ENCODE measurements at regions not wholly inside any gene's neighbourhood (a gene's known extent, or its start where the extent isn't known, plus 50 kb on each side); places are given as distances from the start of the nearest gene placed in this dataset.

DNA sequence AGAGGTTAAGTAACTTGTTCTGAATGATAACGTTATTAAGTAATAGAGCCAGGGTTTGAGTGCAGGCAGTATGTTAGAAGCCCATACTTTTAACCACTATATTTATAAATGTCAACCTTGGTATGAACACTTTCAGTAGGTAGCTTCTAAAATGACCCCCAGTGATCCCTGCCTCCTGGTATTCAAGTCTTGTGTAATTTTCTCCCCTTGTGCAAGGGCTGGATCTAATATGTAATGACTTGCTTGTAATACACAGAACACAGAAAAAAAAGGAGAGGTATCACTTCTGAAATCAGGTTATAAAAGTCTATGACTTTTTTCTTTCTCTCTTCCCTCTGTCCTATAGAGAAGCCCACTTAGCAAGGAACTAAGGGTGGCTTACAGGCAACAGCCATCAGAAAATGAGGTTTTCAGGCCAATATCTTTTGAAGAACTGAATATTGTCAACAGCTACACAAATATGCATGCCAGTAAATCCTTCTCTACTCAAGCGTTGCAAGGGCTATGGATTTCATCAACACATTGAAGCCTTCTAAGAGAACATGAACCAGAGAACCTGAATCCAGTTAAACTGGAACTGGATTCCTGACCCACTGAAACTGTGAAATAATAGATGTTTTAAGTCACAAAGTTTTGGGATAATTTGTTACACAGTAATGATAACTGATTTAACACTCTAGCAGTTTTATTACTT lies 712.3 kb downstream of the METTL15 start:
- BruUV-seq (replicated peaks): no TSS peak
- Histone ChIP-seq H3K27ac (ENCODE audit: low read depth, low read length) (no peak overlapping the region), H3K4me2 (ENCODE audit: low read length) (no peak overlapping the region), H3K79me2 (ENCODE audit: insufficient read depth, low read length) (no peaks in the 10 kb centered on the region), H3K4me3 (replicated peaks in 1 of 2; ENCODE audit: low read depth in 1 of 2, low read length in 2 of 2) (no peak overlapping the region), H3K27me3 (ENCODE audit: insufficient read depth, low read length) (no peaks in the 10 kb centered on the region), H4K20me1 (ENCODE audit: insufficient read depth) (no peaks in the 10 kb centered on the region), H3K9ac (ENCODE audit: low read length) (no peak overlapping the region), H3K9me3 (ENCODE audit: control insufficient read depth in 1 of 2, insufficient read depth in 1 of 2, low read depth in 1 of 2, low read length in 2 of 2) (no peaks in the 10 kb centered on the region), H3K9me2 (ENCODE audit: insufficient read depth) (no peaks in the 10 kb centered on the region), H3K36me3 (ENCODE audit: control insufficient read depth in 1 of 2, insufficient read depth in 2 of 2, low read length in 2 of 2) (no peaks in the 10 kb centered on the region), H2AFZ (ENCODE audit: low read depth, low read length, poor library complexity, severe bottlenecking) (no peak overlapping the region), H3K4me1 (ENCODE audit: control insufficient read depth in 1 of 2, insufficient read depth in 2 of 2, low read length in 2 of 2) (no peaks in the 10 kb centered on the region)
- TF ChIP-seq, protein P1, sequence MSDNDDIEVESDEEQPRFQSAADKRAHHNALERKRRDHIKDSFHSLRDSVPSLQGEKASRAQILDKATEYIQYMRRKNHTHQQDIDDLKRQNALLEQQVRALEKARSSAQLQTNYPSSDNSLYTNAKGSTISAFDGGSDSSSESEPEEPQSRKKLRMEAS (IDR thresholded peaks at IDR 0.05): no peak
- TF ChIP-seq YY1 (IDR thresholded peaks at IDR 0.05; ENCODE audit: extremely low read depth, insufficient replicate concordance, low read depth, low read length): no peak
- no peak for TF ChIP-seq TCF7L2 (IDR thresholded peaks at IDR 0.05; ENCODE audit: borderline replicate concordance, extremely low read depth, insufficient read depth, insufficient read length)
- no peak for TF ChIP-seq POLR2A (IDR thresholded peaks at IDR 0.05; ENCODE audit: borderline replicate concordance, extremely low read depth, insufficient read depth, insufficient read length)
- TF ChIP-seq EGR1 (IDR thresholded peaks at IDR 0.05; ENCODE audit: low read depth): no peak
- no peak for TF ChIP-seq ZNF274 (IDR thresholded peaks at IDR 0.05; ENCODE audit: low read depth, low read length)
- intact Hi-C loops (cut with micrococcal nuclease): no loop called here
- RAD21 ChIA-PET (ENCODE audit: low non-redundant PET in 1 of 2, low total read pairs in 2 of 2, uncharacterized antibody in 2 of 2, unreplicated experiment in 2 of 2): no interaction called here
- POLR2A ChIA-PET: no interaction called here
- DNase-seq (ENCODE audit: low read depth, low spot score): no peak
- CTCF ChIA-PET: no interaction called here
- no peak for ATAC-seq

DNA sequence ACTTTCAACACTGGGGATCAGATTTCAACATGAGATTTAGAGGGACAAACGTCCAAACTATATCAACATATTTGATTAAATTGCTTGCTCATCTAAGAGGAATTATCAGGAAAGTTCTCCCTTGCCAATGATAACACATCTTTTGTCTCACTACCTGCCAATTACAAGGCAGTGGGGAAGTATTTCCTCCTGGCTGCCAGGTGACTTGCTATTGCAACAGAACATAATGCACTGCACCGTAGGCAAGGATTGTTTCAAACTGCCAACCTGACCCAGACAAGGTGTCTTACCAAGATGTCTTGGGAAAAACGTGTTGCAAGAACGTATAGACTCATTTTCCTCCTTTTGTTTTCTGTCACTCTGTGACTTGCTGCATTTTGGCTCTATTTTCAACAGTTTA lies 711.6 kb downstream of the METTL15 start:
- Histone ChIP-seq H3K9me3 (ENCODE audit: control insufficient read depth in 1 of 2, insufficient read depth in 1 of 2, low read depth in 1 of 2, low read length in 2 of 2) (no peaks in the 10 kb centered on the region), H3K4me3 (replicated peaks in 1 of 2; ENCODE audit: low read depth in 1 of 2, low read length in 2 of 2) (no peak overlapping the region), H3K9ac (ENCODE audit: low read length) (no peak overlapping the region), H3K36me3 (ENCODE audit: control insufficient read depth in 1 of 2, insufficient read depth in 2 of 2, low read length in 2 of 2) (no peaks in the 10 kb centered on the region), H4K20me1 (ENCODE audit: insufficient read depth) (no peaks in the 10 kb centered on the region), H3K4me2 (ENCODE audit: low read length) (no peak overlapping the region), H3K79me2 (ENCODE audit: insufficient read depth, low read length) (no peaks in the 10 kb centered on the region), H3K4me1 (ENCODE audit: control insufficient read depth in 1 of 2, insufficient read depth in 2 of 2, low read length in 2 of 2) (no peaks in the 10 kb centered on the region), H2AFZ (ENCODE audit: low read depth, low read length, poor library complexity, severe bottlenecking) (no peak overlapping the region), H3K27ac (ENCODE audit: low read depth, low read length) (no peak overlapping the region), H3K27me3 (ENCODE audit: insufficient read depth, low read length) (no peaks in the 10 kb centered on the region), H3K9me2 (ENCODE audit: insufficient read depth) (no peaks in the 10 kb centered on the region)
- no peak for TF ChIP-seq FOSL1 (IDR thresholded peaks at IDR 0.05; ENCODE audit: low read depth)
- no peak for TF ChIP-seq EZH2phosphoT487 (IDR thresholded peaks at IDR 0.05; ENCODE audit: borderline replicate concordance)
- TF ChIP-seq RAD21 (IDR thresholded peaks at IDR 0.05; ENCODE audit: low read depth): no peak
- no peak for TF ChIP-seq SP1 (IDR thresholded peaks at IDR 0.05; ENCODE audit: low read depth)
- TF ChIP-seq POLR2A (IDR thresholded peaks at IDR 0.05; ENCODE audit: borderline replicate concordance, extremely low read depth, insufficient read depth, insufficient read length): no peak
- ChIA-PET CTCF (no interaction called here), RAD21 (ENCODE audit: low non-redundant PET in 1 of 2, low total read pairs in 2 of 2, uncharacterized antibody in 2 of 2, unreplicated experiment in 2 of 2) (no interaction called here), POLR2A (no interaction called here)
- no TSS peak for BruUV-seq (replicated peaks)
- no peak for DNase-seq (ENCODE audit: low read depth, low spot score)
- intact Hi-C loops (cut with micrococcal nuclease): no loop called here
- no peak for ATAC-seq
